ENCODE measurements at regions not wholly inside any gene's neighbourhood (a gene's known extent, or its start where the extent isn't known, plus 50 kb on each side); places are given as distances from the start of the nearest gene placed in this dataset.

- H3K4me3 ChIP-seq (ENCODE audit: insufficient read depth, low read depth, low read length), result no peak overlapping the region
- H3K79me1 ChIP-seq (ENCODE audit: low read depth in 1 of 2, low read length in 2 of 2), result no peaks in the 10 kb centered on the region
- no peak overlapping the region for H2BK15ac ChIP-seq (ENCODE audit: low read depth, low read length)
- peaks cover 49% of the 10 kb centered on the region for H3K27me3 ChIP-seq (ENCODE audit: control insufficient read depth, insufficient read depth, low read length)
- ChIA-PET POLR2A (ENCODE audit: unreplicated experiment) (no interaction called here), CTCF (no interaction called here)
- no peak overlapping the region for H3K9ac ChIP-seq (ENCODE audit: low read depth, low read length)
- no peak overlapping the region for H2BK20ac ChIP-seq (ENCODE audit: low read depth, low read length)
- H2AK9ac ChIP-seq (replicated peaks; ENCODE audit: low read depth, low read length, poor library complexity), result no peak overlapping the region
- H3K4me1 ChIP-seq (ENCODE audit: control insufficient read depth, insufficient read depth, low read length), result peaks cover 4% of the 10 kb centered on the region; the same call in 1 of the 2 replicates
- H3K9me3 ChIP-seq (ENCODE audit: control insufficient read depth, insufficient read depth, low read length), result no peaks in the 10 kb centered on the region
- H3K23ac ChIP-seq (ENCODE audit: low read depth, low read length), result no peak overlapping the region
- no peak overlapping the region for H2BK120ac ChIP-seq (ENCODE audit: low read depth, low read length)
- H3K9me1 ChIP-seq (ENCODE audit: insufficient read depth, low read length), result no peaks in the 10 kb centered on the region
- no peaks in the 10 kb centered on the region for H3K36me3 ChIP-seq (ENCODE audit: control insufficient read depth, insufficient read depth, low read length)
- 90% methylated on average over 2 of the region's 5 CpGs; no CpG with 5 or more reads in 1 of the 2 experiments for WGBS, 2 experiments (ENCODE audit: extremely low coverage in 2 of 2, insufficient read length in 1 of 2)
- H3K4ac ChIP-seq (ENCODE audit: low read depth, low read length), result no peak overlapping the region
- no peak overlapping the region for H2BK5ac ChIP-seq (ENCODE audit: low read depth, low read length, poor library complexity, severe bottlenecking)
- BruUV-seq (replicated peaks), result no TSS peak
- no peak overlapping the region for H3K27ac ChIP-seq (ENCODE audit: insufficient read depth, low read length)
- no peak overlapping the region for H3K56ac ChIP-seq (ENCODE audit: extremely low read depth, insufficient read depth, low read length)
- H3K14ac ChIP-seq (replicated peaks; ENCODE audit: low read depth, low read length), result no peak overlapping the region
- dilution Hi-C loops (cut with HindIII; ENCODE audit: low sequenced_read_pairs, unreplicated experiment) (no loop called here), in situ Hi-C loops (cut with MboI; ENCODE audit: low sequenced_read_pairs) (no loop called here), intact Hi-C loops (cut with micrococcal nuclease) (no loop called here)
- no peaks in the 10 kb centered on the region for H4K20me1 ChIP-seq (ENCODE audit: insufficient read depth, low read length)
- TF ChIP-seq MAFK (IDR thresholded peaks at IDR 0.05; ENCODE audit: low read depth, low read length) (no peak), BHLHE40 (IDR thresholded peaks at IDR 0.05; ENCODE audit: low read depth, low read length) (no peak), CHD1 (IDR thresholded peaks at IDR 0.05; ENCODE audit: low read depth, low read length) (no peak), RCOR1 (IDR thresholded peaks at IDR 0.05; ENCODE audit: insufficient replicate concordance, low read length) (no peak), RFX5 (IDR thresholded peaks at IDR 0.05; ENCODE audit: low read depth, low read length) (no peak), NFE2L2 (IDR thresholded peaks at IDR 0.05; ENCODE audit: low read depth, low read length) (no peak), POLR2A (IDR thresholded peaks at IDR 0.05; ENCODE audit: low read depth, low read length) (no peak), MXI1 (IDR thresholded peaks at IDR 0.05; ENCODE audit: borderline replicate concordance, low read depth, low read length) (no peak)
- no peak overlapping the region for H2AK5ac ChIP-seq (ENCODE audit: low read depth, low read length)
- H3K18ac ChIP-seq (ENCODE audit: low read depth, low read length), result no peak overlapping the region
- H4K8ac ChIP-seq (ENCODE audit: low read depth in 2 of 2, low read length in 2 of 2), result no peak overlapping the region
- H3K4me2 ChIP-seq (ENCODE audit: low read depth, low read length), result no peak overlapping the region
- no peak overlapping the region for H2AFZ ChIP-seq (replicated peaks; ENCODE audit: low read length, poor library complexity)
- no peak overlapping the region for H4K91ac ChIP-seq (ENCODE audit: insufficient read depth, low read depth, low read length)
- no peak for DNase-seq
- H4K5ac ChIP-seq (ENCODE audit: low read depth, low read length), result no peak overlapping the region
- ATAC-seq (ENCODE audit: low read depth), result no peak
These were observed 475.6 kb upstream of the PROK2 start for GRCh38 chr3:72260588-72260910.

All from IMR-90 (cell line).